AG04450 (cell line): ENCODE measurements at regions not wholly inside any gene's neighbourhood (a gene's known extent, or its start where the extent isn't known, plus 50 kb on each side); places are given as distances from the start of the nearest gene placed in this dataset.
"Not testable (repeated sequence)": the region's sequence is repeated elsewhere in the genome, so short reads cannot be mapped to it uniquely, and the experiment has no call there.

Source experiments
- CTCF ChIA-PET: fragments of 300-600, 350-600 bp; formaldehyde crosslinking; extraction: SDS; loops from one replicate; lab custom pipeline; 2022; ENCODE audit warnings: antibody characterized with exemption, inconsistent platforms; lab: Charles Lee
- POLR2A ChIA-PET: fragments of 350-600 bp; formaldehyde crosslinking; extraction: SDS; loops from one replicate; lab custom pipeline; 2021; ENCODE audit warnings: antibody characterized with exemption, inconsistent platforms; lab: Yijun Ruan, JAX
- DNase-seq: peaks from one replicate; pipeline ENCODE4 v3.0.0-alpha.2; 2011; ENCODE audit warnings: low read depth, low spot score
- H3K27ac ChIP-seq: one replicate; pipeline ENCODE4 v1.5.1; 2012; ENCODE audit warnings: low read depth, low read length, control low read depth
- H3K27me3 ChIP-seq: one replicate; pipeline ENCODE4 v1.6.0; 2012; ENCODE audit warnings: low read length; ENCODE audit not compliant: control insufficient read depth, insufficient read depth
- H3K4me3 ChIP-seq: 2 replicates; pipeline ENCODE4 v1.5.1; 2011; ENCODE audit warnings: mild to moderate bottlenecking, low read depth, low read length, control low read depth
- H3K9me3 ChIP-seq: 2 replicates; pipeline ENCODE4 v1.5.1; 2012; ENCODE audit warnings: low read length; ENCODE audit not compliant: control insufficient read depth, insufficient read depth
- TF ChIP-seq, protein P1 (sequence below): IDR thresholded peaks from 2 replicates; pipeline ENCODE4 v1.5.1; 2011; ENCODE audit warnings: low read depth, low read length, control low read depth, inconsistent platforms

DNA sequence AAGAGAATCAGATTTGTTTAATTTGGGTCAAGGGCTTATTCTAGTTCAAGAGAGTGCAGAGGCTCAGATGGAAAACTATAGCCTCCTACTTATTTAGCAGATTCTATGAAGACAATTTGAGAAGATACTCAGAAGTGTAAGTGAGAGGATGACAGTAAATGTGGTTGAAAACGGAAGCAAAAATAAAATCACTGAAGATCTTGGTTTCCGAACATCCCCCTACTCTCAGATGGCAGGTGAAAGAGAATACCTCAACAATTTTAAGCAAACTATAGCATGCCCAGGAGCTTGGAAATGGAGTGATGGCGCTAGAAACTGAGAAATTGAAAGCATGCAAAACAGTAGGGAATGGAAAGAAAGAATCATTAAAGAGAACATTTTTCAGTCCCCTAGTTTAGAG, 705.5 kb upstream of the CDH8 start:
- Histone ChIP-seq H3K9me3 (peaks cover 12% of the 10 kb centered on the region), H3K4me3 (no peak overlapping the region), H3K27ac (no peak overlapping the region), H3K27me3 (no peaks in the 10 kb centered on the region)
- POLR2A ChIA-PET = no interaction called here
- TF ChIP-seq, protein P1, sequence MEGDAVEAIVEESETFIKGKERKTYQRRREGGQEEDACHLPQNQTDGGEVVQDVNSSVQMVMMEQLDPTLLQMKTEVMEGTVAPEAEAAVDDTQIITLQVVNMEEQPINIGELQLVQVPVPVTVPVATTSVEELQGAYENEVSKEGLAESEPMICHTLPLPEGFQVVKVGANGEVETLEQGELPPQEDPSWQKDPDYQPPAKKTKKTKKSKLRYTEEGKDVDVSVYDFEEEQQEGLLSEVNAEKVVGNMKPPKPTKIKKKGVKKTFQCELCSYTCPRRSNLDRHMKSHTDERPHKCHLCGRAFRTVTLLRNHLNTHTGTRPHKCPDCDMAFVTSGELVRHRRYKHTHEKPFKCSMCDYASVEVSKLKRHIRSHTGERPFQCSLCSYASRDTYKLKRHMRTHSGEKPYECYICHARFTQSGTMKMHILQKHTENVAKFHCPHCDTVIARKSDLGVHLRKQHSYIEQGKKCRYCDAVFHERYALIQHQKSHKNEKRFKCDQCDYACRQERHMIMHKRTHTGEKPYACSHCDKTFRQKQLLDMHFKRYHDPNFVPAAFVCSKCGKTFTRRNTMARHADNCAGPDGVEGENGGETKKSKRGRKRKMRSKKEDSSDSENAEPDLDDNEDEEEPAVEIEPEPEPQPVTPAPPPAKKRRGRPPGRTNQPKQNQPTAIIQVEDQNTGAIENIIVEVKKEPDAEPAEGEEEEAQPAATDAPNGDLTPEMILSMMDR = no peak
- DNase-seq = no peak
- CTCF ChIA-PET = no interaction called here

DNA sequence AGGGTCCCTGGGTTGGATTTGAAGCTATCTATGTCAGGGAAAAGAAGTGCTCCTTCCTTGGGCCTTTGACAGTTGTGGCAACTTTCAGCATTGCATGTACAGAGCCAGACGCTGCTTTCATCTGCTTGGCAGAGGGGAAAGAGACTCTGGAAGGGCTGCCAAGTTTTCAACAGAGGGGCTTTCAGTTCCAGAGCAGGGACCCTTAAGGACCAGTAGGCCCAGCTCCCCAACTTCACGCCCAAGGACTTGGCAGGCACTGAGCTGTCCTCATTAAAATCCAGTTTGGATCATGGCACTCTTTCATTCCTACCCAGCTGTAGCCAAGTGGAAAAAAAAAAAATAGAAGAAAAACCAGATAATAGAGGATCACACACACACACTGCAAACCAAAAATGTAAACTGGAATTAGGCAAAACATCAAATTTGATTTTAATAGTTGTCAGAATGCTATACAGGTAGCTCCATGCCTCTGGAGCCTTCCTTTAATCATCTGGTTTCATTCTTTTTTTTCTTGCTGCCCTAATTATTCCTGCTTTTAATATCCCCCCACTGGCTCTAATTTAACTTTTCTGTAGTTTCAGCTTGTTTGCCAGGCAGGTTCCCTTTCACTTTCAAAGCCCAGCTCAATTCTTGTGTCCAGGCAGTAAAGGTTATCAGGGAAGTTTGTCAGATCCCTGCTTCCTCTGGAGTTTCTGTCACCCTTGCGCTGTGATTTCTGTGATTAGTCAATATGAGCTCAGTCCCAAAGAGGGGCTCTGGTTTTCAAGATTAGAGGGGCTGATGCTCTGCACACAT, 702.6 kb upstream of the CDH8 start:
- POLR2A ChIA-PET = no interaction called here
- Histone ChIP-seq H3K4me3 (no peak overlapping the region), H3K27me3 (no peaks in the 10 kb centered on the region), H3K27ac (no peak overlapping the region), H3K9me3 (peaks cover 7% of the 10 kb centered on the region)
- no peak for DNase-seq
- TF ChIP-seq, protein P1 = no peak
- CTCF ChIA-PET = no interaction called here

DNA sequence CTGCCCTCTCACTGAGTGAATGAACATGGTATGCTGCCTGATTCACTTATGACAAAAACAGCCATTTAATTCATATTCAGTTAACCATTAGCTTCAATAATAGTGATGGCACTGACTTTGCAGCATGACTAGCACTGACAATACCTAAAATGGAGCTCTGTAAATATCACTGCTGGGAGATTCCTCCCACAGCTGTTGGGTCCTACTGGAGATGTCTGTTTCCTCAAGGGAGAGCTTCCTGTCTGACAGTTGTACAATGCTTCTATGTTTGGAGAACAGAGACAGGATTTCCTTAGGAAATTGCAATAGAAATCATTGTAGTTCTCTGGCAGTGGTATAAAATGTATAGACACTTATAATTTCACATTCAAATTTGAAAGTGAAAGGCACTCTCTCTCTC, 695.9 kb upstream of the CDH8 start:
- no peak for DNase-seq
- POLR2A ChIA-PET = no interaction called here
- TF ChIP-seq, protein P1 = no peak

DNA sequence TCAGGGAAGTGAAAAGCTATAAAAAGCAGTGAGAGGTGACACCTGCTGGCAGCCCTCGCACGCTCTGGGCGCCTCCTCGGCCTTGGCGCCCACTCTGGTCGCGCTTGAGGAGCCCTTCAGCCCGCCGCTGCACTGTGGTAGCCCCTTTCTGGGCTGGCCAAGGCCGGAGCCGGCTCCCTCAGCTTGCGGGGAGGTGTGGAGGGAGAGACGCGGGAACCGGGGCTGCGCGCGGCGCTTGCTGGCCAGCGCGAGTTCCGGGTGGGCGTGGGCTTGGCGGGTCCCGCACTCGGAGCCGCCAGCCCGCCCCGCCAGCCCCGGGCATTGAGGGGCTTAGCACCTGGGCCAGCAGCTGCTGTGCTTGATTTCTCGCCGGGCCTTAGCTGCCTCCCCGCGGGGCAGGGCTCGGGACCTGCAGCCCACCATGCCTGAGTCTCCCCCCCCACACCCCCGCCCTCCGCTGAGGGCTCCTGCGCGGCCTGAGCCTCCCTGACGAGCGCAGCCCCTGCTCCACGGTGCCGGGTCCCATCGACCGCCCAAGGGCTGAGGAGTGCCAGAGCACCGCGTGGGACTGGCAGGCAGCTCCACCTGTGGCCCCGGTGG, 688.5 kb upstream of the CDH8 start:
- H3K4me3 ChIP-seq, POLR2A ChIA-PET, H3K27ac ChIP-seq, DNase-seq, CTCF ChIA-PET, H3K27me3 ChIP-seq: not testable (repeated sequence)
- peaks cover 21% of the 10 kb centered on the region for H3K9me3 ChIP-seq

More for the DNA sequence above, 695.9 kb upstream of the CDH8 start:
- H3K4me3 ChIP-seq = no peak overlapping the region
- CTCF ChIA-PET = no interaction called here
- H3K27me3 ChIP-seq = no peaks in the 10 kb centered on the region
- no peaks in the 10 kb centered on the region for H3K9me3 ChIP-seq
- H3K27ac ChIP-seq = no peak overlapping the region

DNA sequence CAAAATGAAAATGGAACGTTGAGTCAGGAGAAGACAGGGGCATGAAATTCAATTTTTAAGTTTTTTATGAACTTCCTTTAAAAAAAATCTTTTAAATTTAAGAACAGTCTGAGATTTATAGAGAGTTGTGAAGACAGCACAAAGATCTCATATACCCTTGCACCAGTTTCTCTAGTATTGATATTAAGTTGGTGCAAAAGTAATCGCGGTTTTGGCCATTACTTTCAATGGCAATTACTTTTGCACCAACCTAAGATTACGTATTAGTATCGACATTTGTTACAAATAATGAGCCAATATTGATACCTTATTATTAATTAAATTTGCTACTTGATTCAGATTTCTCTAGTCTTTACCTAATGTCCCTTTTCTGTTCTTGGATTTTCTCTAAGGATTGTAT, 684.4 kb upstream of the CDH8 start:
- ChIA-PET CTCF (no interaction called here), POLR2A (no interaction called here)
- TF ChIP-seq, protein P1 = no peak
- Histone ChIP-seq H3K27me3 (no peaks in the 10 kb centered on the region), H3K4me3 (no peak overlapping the region), H3K27ac (no peak overlapping the region), H3K9me3 (peaks cover 23% of the 10 kb centered on the region)
- no peak for DNase-seq
